ENCODE measurements at regions not wholly inside any gene's neighbourhood (a gene's known extent, or its start where the extent isn't known, plus 50 kb on each side); places are given as distances from the start of the nearest gene placed in this dataset.

DNA sequence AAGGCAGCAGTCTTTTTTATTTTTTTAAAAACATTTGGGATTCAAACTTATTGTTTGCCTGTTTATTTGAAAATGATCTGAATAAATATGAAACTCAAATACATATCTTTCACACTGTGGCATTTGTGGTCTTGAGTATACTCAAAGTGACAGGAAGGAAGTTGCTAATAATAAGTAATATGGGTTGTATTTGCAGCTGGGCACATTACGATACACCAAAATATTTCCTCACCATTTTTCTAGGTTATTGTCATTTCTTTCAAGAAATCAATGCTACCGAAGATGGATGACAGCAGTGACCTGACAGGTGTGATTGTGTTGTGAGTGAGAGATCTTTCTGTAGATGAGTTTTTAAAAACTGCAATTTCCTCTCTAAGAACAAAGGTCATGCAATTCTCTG lies 665.7 kb downstream of the CDH8 start:
- Histone ChIP-seq H3K36me3 (no peaks in the 10 kb centered on the region), H3K4me3 (no peak overlapping the region), H3K27ac (no peak overlapping the region), H3K9me3 (no peaks in the 10 kb centered on the region), H3K27me3 (no peaks in the 10 kb centered on the region), H3K4me1 (no peaks in the 10 kb centered on the region)
- no peak for DNase-seq (ENCODE audit: low spot score in 2 of 2)
- 68% methylated on average over 2 of the region's 2 CpGs for WGBS
- TF ChIP-seq EP300 (IDR thresholded peaks at IDR 0.05) (no peak), POLR2AphosphoS5 (IDR thresholded peaks at IDR 0.05) (no peak), POLR2A (IDR thresholded peaks at IDR 0.05) (no peak)
- TF ChIP-seq, protein P1, sequence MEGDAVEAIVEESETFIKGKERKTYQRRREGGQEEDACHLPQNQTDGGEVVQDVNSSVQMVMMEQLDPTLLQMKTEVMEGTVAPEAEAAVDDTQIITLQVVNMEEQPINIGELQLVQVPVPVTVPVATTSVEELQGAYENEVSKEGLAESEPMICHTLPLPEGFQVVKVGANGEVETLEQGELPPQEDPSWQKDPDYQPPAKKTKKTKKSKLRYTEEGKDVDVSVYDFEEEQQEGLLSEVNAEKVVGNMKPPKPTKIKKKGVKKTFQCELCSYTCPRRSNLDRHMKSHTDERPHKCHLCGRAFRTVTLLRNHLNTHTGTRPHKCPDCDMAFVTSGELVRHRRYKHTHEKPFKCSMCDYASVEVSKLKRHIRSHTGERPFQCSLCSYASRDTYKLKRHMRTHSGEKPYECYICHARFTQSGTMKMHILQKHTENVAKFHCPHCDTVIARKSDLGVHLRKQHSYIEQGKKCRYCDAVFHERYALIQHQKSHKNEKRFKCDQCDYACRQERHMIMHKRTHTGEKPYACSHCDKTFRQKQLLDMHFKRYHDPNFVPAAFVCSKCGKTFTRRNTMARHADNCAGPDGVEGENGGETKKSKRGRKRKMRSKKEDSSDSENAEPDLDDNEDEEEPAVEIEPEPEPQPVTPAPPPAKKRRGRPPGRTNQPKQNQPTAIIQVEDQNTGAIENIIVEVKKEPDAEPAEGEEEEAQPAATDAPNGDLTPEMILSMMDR (IDR thresholded peaks at IDR 0.05): no peak

DNA sequence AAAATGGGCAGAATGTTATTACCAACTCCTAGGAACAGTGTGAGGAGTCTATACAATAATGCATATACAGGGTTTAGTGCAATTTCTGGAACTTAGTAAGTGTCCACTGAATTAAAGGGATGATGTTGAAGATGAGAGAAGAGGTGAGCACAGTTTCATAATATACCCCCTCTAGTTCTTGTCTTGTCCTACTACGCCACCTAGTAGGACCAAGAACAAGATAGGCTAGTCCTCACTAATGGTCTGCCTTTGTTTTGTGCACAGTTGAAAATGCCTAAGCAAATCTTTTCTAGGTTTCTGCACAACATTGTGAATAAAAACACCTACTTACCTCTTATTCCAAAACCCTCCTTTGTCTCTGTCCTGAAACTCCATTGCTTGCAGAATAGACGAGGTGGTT lies 670.2 kb downstream of the CDH8 start:
- no peak for TF ChIP-seq POLR2A (IDR thresholded peaks at IDR 0.05)
- TF ChIP-seq POLR2AphosphoS5 (IDR thresholded peaks at IDR 0.05): no peak
- TF ChIP-seq, protein P1 (IDR thresholded peaks at IDR 0.05): no peak
- no peak for TF ChIP-seq EP300 (IDR thresholded peaks at IDR 0.05)
- no peak overlapping the region for H3K4me3 ChIP-seq
- H3K27ac ChIP-seq: no peak overlapping the region
- H3K9me3 ChIP-seq: no peaks in the 10 kb centered on the region
- no peaks in the 10 kb centered on the region for H3K36me3 ChIP-seq
- H3K4me1 ChIP-seq: no peaks in the 10 kb centered on the region
- no peak for DNase-seq (ENCODE audit: low spot score in 2 of 2)
- WGBS: 84% methylated on average over 2 of the region's 2 CpGs
- H3K27me3 ChIP-seq: no peaks in the 10 kb centered on the region

DNA sequence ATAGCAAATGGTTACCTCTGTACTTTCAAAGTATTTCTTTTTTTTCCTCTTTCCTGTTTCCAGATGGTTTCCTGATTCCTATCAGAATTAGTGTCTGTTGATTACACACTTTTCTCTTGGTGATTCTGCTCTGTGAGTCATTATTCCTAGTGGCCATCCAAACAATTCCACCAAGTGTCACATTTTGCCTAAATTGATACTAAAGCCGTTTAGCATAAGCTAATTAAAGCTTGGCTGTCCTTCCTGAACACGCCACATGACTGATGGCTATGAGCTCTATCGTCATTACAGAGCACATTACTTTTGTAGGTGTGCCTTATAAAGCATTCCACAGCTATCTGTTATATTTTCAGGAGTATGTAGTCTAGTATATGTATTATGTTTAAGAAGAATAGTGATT lies 671.2 kb downstream of the CDH8 start:
- no peak overlapping the region for H3K27ac ChIP-seq
- TF ChIP-seq, protein P1 (IDR thresholded peaks at IDR 0.05): no peak
- no peak for TF ChIP-seq EP300 (IDR thresholded peaks at IDR 0.05)
- no peak for TF ChIP-seq POLR2AphosphoS5 (IDR thresholded peaks at IDR 0.05)
- no peak for TF ChIP-seq POLR2A (IDR thresholded peaks at IDR 0.05)
- no peak for DNase-seq (ENCODE audit: low spot score in 2 of 2)
- H3K27me3 ChIP-seq: no peaks in the 10 kb centered on the region
- 59% methylated on average over 3 of the region's 3 CpGs for WGBS
- H3K9me3 ChIP-seq: no peaks in the 10 kb centered on the region
- no peaks in the 10 kb centered on the region for H3K4me1 ChIP-seq
- no peaks in the 10 kb centered on the region for H3K36me3 ChIP-seq
- H3K4me3 ChIP-seq: no peak overlapping the region

DNA sequence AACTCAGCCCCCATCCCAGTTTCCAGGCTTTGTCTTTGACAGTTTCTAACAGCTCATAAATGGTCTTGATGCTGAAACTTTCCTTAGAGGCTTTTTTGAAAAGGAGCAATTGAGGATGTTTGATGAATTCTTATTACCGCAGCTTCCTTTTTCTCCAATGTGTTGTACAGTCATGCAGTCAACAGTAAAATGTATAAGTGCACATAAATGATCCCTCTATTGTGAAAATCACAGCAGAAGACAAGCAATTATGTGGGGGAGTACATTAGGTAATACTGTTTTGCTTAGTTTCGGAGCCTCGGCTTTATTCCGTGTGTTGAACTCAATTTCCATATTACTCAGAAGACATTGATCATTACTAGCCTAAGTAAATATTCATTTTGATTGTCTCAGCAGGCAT lies 673.7 kb downstream of the CDH8 start:
- 93% methylated on average over 4 of the region's 4 CpGs for WGBS
- DNase-seq (ENCODE audit: low spot score in 2 of 2): no peak
- H3K27me3 ChIP-seq: no peaks in the 10 kb centered on the region
- TF ChIP-seq EP300 (IDR thresholded peaks at IDR 0.05) (no peak), POLR2A (IDR thresholded peaks at IDR 0.05) (no peak), POLR2AphosphoS5 (IDR thresholded peaks at IDR 0.05) (no peak)
- TF ChIP-seq, protein P1 (IDR thresholded peaks at IDR 0.05): no peak
- H3K4me3 ChIP-seq: no peak overlapping the region
- H3K9me3 ChIP-seq: no peaks in the 10 kb centered on the region
- no peak overlapping the region for H3K27ac ChIP-seq
- H3K4me1 ChIP-seq: no peaks in the 10 kb centered on the region
- H3K36me3 ChIP-seq: no peaks in the 10 kb centered on the region

DNA sequence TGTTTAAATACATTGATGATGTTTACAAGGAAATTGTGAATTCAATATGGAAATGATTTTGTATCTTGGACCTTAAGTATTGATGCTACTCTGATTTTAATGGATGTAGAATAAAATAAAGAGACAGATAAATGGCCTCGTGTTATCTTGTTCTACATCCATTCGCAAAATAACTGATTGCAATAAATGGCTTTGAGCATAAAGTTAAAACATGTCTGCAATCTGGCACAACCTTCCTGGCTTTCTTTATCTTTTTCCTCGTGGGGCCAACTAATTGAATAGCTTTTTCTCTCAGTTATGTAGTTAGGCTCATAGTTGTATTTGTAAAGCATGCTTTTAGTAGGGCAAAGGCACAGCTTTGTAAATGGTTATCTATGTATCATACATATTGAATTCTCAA lies 691.4 kb downstream of the CDH8 start:
- 62% methylated on average over 3 of the region's 3 CpGs for WGBS
- H3K36me3 ChIP-seq: no peaks in the 10 kb centered on the region
- DNase-seq (ENCODE audit: low spot score in 2 of 2): no peak
- H3K4me1 ChIP-seq: no peaks in the 10 kb centered on the region
- H3K27me3 ChIP-seq: no peaks in the 10 kb centered on the region
- no peak overlapping the region for H3K4me3 ChIP-seq
- TF ChIP-seq, protein P1 (IDR thresholded peaks at IDR 0.05): no peak
- TF ChIP-seq POLR2AphosphoS5 (IDR thresholded peaks at IDR 0.05): no peak
- TF ChIP-seq POLR2A (IDR thresholded peaks at IDR 0.05): no peak
- TF ChIP-seq EP300 (IDR thresholded peaks at IDR 0.05): no peak
- no peak overlapping the region for H3K27ac ChIP-seq
- no peaks in the 10 kb centered on the region for H3K9me3 ChIP-seq
